HG02870 (cell line): ENCODE measurements at regions not wholly inside any gene's neighbourhood (a gene's known extent, or its start where the extent isn't known, plus 50 kb on each side); places are given as distances from the start of the nearest gene placed in this dataset.

Experiments
- ATAC-seq: cut with Tn5 transposase; IDR thresholded peaks from one replicate; pipeline ENCODE4 v1.9.1; 2021; ENCODE audit warnings: mild to moderate bottlenecking, moderate library complexity; ENCODE audit not compliant: unreplicated experiment

GRCh38 chr4:156656896-156657295, 314.7 kb downstream of the PDGFC start:
- ATAC-seq: no peak

- ATAC-seq: no peak
Observed at GRCh38 chr4:156654410-156654809, 317.2 kb downstream of the PDGFC start.

- no peak for ATAC-seq
Observed at GRCh38 chr4:156643826-156644225, 327.8 kb downstream of the PDGFC start.

GRCh38 chr4:156642161-156642560, 329.4 kb downstream of the PDGFC start:
- ATAC-seq: no peak

GRCh38 chr4:156638925-156639605, 332.5 kb downstream of the PDGFC start:
- ATAC-seq: no peak

GRCh38 chr4:156638334-156638733, 333.3 kb downstream of the PDGFC start:
- no peak for ATAC-seq

GRCh38 chr4:156636381-156636780, 335.2 kb downstream of the PDGFC start:
- ATAC-seq: no peak

- no peak for ATAC-seq
Observed at GRCh38 chr4:156635051-156635450, 336.5 kb downstream of the PDGFC start.

- no peak for ATAC-seq
Observed at GRCh38 chr4:156634612-156635011, 337.0 kb downstream of the PDGFC start.

GRCh38 chr4:156633847-156634246, 337.8 kb downstream of the PDGFC start:
- no peak for ATAC-seq

- ATAC-seq: no peak
Observed at GRCh38 chr4:156628858-156629257, 342.7 kb downstream of the PDGFC start.

GRCh38 chr4:156623376-156623775, 348.2 kb downstream of the PDGFC start:
- no peak for ATAC-seq

GRCh38 chr4:156620786-156621185, 350.8 kb downstream of the PDGFC start:
- no peak for ATAC-seq

- no peak for ATAC-seq
Observed at GRCh38 chr4:156619154-156619934, 352.3 kb downstream of the PDGFC start.

- no peak for ATAC-seq
Observed at GRCh38 chr4:156615066-156615531, 356.5 kb downstream of the PDGFC start.

GRCh38 chr4:156614536-156614935, 357.1 kb downstream of the PDGFC start:
- ATAC-seq: no peak

- ATAC-seq: no peak
Observed at GRCh38 chr4:156609421-156609820, 362.2 kb downstream of the PDGFC start.

GRCh38 chr4:156608651-156609050, 362.9 kb downstream of the PDGFC start:
- no peak for ATAC-seq

- ATAC-seq: no peak
Observed at GRCh38 chr4:156607478-156607857, 364.1 kb downstream of the PDGFC start.

GRCh38 chr4:156606554-156607477, 364.8 kb downstream of the PDGFC start:
- no peak for ATAC-seq

GRCh38 chr4:156598138-156598681, 373.4 kb downstream of the PDGFC start:
- no peak for ATAC-seq
